ENCODE measurements at regions not wholly inside any gene's neighbourhood (a gene's known extent, or its start where the extent isn't known, plus 50 kb on each side); places are given as distances from the start of the nearest gene placed in this dataset.

GRCh38 chr3:30945291-30945690 is 50.8 kb upstream of the GADL1 start:
- DNase-seq: no peak

GRCh38 chr3:30948426-30948825 is 54.0 kb upstream of the GADL1 start:
- DNase-seq: no peak

DNA sequence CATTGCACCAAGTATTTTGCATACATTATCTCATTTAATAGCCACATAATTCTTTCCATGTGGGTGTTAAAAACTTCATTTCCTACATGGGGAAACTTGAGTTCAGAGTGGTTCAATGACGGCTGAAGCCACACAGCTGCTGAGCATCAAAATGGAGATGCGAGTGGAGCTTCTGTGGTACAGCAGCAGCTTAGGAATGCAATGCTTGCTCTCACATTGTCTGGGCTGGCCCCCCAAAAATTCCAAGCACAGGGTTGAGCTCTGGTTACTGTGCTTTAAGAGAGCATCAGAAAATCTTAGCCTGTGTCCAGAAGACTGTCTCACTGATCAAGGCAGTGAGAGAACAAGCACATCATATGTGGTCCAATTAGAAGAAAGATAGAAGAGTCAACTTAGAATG is 57.4 kb upstream of the GADL1 start:
- no peak for DNase-seq

- DNase-seq: no peak
Observed at GRCh38 chr3:30952786-30953185, 58.3 kb upstream of the GADL1 start.

DNA sequence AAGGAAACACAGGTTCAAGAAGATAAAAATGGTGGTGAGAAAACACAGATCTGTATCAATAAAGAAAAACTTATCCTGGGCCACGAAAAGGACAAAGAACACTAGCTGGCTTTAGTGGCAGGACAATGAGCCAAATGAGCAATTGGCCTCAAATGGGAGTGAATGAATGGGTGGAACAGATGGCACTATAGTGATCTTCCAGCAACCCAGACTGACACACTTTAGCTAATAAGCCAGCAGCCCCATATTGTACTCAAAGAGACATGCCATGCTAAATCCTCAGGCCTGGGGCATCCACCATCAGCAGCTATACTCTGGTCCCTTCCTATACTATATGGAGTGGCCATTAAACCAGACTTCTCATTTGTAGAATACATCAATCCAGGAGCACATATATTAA is 60.0 kb upstream of the GADL1 start:
- DNase-seq: no peak

DNA sequence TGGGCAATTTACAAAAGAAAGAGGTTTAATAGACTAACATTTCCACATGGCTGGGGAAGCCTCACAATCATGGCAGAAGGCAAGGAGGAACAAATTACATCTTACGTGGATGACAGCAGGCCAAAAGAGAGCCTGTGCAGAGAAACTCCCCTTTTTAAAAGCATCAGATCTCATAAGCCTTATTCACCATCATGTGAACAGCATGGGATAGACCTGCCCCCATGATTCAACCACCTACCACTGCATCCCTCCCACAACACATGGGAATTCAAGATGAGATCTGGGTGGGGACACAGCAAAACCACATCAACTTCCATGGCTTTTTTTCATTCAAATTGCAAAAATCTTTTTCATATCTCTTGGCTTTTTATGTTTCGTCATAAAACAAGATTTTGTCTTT is 67.6 kb upstream of the GADL1 start:
- DNase-seq: no peak

- no peak for DNase-seq
Observed at GRCh38 chr3:30962493-30962892, 68.0 kb upstream of the GADL1 start.

- DNase-seq: no peak
Observed at GRCh38 chr3:30963223-30963722, 68.8 kb upstream of the GADL1 start.

DNA sequence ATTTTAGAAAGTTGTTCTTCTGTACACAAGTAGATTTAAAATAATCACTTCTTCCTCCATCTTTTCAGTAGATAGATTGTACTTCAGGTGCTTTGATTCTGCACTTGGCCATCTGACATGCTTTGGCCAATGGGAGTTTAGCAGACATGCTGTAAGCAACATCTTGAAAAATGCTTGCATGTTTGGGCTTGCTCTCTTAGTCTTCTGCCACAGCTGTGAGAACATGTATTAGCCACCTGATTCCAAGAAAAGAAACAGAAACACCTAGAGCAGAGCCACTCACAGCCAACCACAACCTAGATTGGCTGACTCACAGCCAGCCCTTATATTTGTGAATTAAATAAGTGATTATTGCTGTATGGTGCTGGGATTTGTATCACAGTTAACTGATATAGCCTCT is 70.2 kb upstream of the GADL1 start:
- no peak for DNase-seq

GRCh38 chr3:30966896-30967295 is 72.4 kb upstream of the GADL1 start:
- no peak for DNase-seq

GRCh38 chr3:30970183-30970582 is 75.7 kb upstream of the GADL1 start:
- peak in 2 of 6 experiments; percentile 14 to 15 for DNase-seq

DNA sequence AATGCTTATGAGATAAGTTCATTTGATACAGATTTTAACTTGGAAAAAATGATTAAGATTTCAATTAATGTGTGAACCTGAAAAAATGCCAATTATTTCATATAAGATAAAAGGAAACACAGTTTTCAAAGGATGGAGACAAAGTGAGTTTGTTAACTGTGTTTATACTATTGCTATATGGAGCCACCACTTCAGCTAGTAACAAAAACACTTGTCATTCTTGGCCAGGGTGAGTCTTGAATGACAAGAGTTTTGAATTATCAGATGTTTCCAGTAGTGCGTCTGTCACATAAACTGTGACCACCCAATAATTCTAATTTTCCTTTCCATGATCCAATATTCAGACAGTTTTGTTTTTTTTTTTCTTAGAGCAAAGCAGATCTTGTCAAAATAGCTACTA is 78.0 kb upstream of the GADL1 start:
- DNase-seq: no peak

DNA sequence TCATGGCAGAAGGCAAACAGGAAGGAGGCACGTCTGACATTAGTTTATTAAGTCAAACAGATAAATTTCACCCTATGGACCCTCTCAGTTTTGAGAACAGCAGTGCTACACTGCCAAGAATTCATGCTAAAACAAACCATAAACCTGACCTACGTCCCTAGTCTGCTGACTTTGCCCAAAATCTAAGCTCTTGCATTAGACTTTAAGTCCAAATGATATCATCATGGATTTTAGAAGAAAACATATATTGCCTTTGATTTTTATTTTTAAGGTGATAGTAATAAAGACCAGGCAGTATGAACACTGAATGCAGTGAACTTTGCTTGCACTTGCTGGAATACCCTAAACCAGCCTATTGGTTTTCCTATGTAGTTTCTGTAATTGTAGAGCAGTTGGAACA is 79.6 kb upstream of the GADL1 start:
- no peak for DNase-seq

DNA sequence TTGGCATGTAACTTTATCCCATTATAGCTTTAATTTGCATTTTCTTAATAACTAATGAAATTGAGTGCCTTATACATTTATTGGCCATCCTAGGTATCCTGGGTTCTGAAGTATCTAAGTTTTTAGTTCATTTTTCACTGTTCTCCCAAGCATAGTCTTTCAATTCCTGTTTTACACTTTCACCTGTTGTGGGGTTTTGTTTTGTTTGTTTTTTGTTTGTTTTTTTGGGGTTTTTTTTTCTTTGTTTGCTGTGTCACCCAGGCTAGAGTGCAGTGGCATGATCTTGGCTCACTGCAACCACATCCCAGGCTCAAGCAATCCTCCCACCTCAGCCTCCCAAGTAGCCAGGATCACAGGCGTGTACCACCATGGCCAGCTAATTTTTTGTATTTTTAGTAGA is 83.1 kb upstream of the GADL1 start:
- DNase-seq: no peak

GRCh38 chr3:30980993-30981392 is 86.5 kb upstream of the GADL1 start:
- DNase-seq: no peak

DNA sequence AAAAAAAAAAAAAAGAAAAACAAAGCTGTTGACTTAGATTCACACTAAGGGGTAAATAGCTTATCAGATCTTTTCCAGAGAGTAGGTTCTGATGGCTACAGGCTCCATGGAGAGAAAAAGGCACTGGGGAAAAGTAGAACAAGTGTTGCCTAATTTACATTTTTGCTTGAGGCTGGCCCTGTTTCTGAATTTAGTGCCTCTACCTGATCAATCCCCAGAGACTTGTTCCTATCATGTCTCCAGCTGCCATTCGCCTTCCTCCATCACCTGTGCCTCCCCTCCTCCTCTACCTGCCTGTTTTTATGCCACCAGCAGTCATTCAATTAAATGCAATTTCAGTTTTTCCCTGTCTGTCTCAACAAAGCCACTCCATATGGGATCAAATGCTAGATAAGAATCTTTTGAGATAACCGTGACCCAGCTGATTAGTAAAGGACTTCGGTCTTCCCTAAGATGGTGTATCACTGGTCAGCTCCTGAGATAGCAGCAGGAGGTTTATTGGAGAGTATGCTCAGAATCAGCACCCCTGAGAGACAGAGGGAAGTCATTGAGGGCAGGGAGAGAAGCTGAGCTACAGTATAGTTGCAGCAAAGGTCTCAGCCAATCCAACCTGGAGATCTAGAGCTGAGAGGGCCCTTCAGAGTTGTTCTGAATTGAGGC is 88.1 kb upstream of the GADL1 start:
- no peak for DNase-seq

- no peak for DNase-seq
Observed at GRCh38 chr3:30984855-30985749, 90.6 kb upstream of the GADL1 start.

- DNase-seq: no peak
Observed at GRCh38 chr3:30986551-30986950, 92.1 kb upstream of the GADL1 start.

- no peak for DNase-seq
Observed at GRCh38 chr3:30988769-30989168, 94.3 kb upstream of the GADL1 start.

- DNase-seq: no peak
Observed at GRCh38 chr3:30989276-30990030, 95.0 kb upstream of the GADL1 start.

DNA sequence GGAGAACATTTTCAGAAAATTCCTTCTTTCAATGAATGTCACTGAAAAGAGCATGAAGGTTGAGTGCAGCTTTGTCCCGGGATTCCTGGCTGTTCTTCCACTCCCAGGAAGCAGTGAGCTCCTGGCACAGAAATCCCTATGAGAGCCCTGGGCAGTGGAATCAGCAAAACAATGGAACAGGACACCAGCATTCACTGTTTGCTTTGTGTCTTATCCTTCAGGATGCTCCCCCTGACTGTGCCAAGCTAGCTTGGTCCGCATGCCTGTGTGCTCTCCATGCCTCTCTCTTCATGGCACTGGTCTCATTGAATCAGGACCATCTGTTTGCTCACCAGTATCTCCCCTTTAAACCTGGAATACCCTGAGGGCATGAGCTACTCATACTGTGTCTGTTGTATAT is 102.0 kb upstream of the GADL1 start:
- DNase-seq: no peak

DNA sequence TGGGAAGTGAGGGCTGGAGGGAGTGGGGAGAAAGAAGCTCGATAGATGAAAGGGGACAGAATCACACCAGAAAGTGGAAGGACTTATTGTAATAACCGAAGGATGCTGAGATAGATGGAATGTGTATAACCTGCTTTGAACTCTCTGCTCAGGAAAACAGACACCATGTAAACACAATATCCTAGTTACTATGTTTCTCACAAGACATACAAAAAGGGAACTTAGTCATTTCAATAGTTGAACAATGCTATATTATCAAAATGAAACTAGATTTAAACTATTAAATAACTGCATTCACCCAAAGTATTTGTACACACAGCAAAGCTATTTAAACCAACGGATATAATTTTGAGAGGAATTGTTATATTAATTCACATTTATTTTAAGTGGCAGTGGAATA is 108.3 kb upstream of the GADL1 start:
- DNase-seq: no peak

GRCh38 chr3:31004025-31004678 is 109.7 kb upstream of the GADL1 start:
- no peak for DNase-seq
